Omental fat pad (tissue), 3 donors: ENCODE measurements at regions not wholly inside any gene's neighbourhood (a gene's known extent, or its start where the extent isn't known, plus 50 kb on each side); places are given as distances from the start of the nearest gene placed in this dataset.

Source experiments
- ATAC-seq: fragments of 150-250 bp; one replicate; pipeline ENCODE4 v1.9.1; 2016; ENCODE audit warnings: mild to moderate bottlenecking, moderate library complexity; ENCODE audit not compliant: low FRiP score
- DNase-seq: peaks from one replicate; pipeline ENCODE4 v3.0.0-alpha.2; 2019; ENCODE audit warnings: low spot score
- CTCF ChIP-seq, 3 donors: fragments of 450-650 bp; IDR thresholded peaks; one replicate each; pipeline ENCODE4 v1.5.1; 2016 to 2017; ENCODE audit warnings: antibody characterized with exemption in 3 of 3, mild to moderate bottlenecking in 3 of 3, moderate library complexity in 2 of 3

- no peak for TF ChIP-seq CTCF (IDR thresholded peaks at IDR 0.05)
- DNase-seq (no peak), ATAC-seq (no peak)
Measured at GRCh38 chr9:135320331-135320730, 159.3 kb upstream of the PPP1R26 start.

GRCh38 chr9:135320943-135321342, 158.6 kb upstream of the PPP1R26 start:
- DNase-seq (no peak), ATAC-seq (no peak)

GRCh38 chr9:135321580-135321979, 158.0 kb upstream of the PPP1R26 start:
- DNase-seq: no peak
- no peak for ATAC-seq
- TF ChIP-seq CTCF (IDR thresholded peaks at IDR 0.05): no peak

More at GRCh38 chr9:135320943-135321342, 158.6 kb upstream of the PPP1R26 start:
- no peak for TF ChIP-seq CTCF (IDR thresholded peaks at IDR 0.05)

- ATAC-seq (no peak), DNase-seq (no peak)
- no peak for TF ChIP-seq CTCF (IDR thresholded peaks at IDR 0.05)
Measured at GRCh38 chr9:135324329-135324728, 155.3 kb upstream of the PPP1R26 start.

- TF ChIP-seq CTCF (IDR thresholded peaks at IDR 0.05): no peak
- ATAC-seq (no peak), DNase-seq (no peak)
Measured at GRCh38 chr9:135326141-135326540, 153.4 kb upstream of the PPP1R26 start.

GRCh38 chr9:135326633-135327152, 152.9 kb upstream of the PPP1R26 start:
- TF ChIP-seq CTCF (IDR thresholded peaks at IDR 0.05): no peak
- DNase-seq (no peak), ATAC-seq (no peak)

GRCh38 chr9:135328485-135329417, 150.8 kb upstream of the PPP1R26 start:
- DNase-seq: no peak

More at GRCh38 chr9:135328485-135329417, 150.8 kb upstream of the PPP1R26 start:
- no peak for TF ChIP-seq CTCF (IDR thresholded peaks at IDR 0.05)
- ATAC-seq: no peak
